ENCODE measurements at regions not wholly inside any gene's neighbourhood (a gene's known extent, or its start where the extent isn't known, plus 50 kb on each side); places are given as distances from the start of the nearest gene placed in this dataset.

DNA sequence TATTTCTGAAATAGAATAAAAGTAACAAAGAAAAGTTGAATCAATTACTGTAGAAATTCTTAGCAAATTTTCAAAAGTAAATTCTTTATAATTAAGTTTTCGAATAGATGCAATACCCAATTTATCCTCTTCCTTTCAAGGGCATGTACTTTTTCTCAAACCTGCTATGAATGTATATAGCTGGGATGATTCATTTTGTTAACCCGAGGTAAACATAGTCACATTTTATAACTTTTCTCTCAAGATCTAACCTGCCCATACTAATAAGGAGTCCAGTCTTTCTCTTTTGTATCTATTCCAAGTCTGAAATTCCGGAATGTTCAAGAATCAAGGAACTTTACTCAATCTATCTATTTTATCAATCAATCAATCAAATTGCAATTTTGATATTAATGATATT is 1072.9 kb downstream of the REEP3 start:
- 82 to 83% methylated on average over 3 of the region's 3 CpGs for WGBS, 2 donors
- no peak overlapping the region for H3K4me3 ChIP-seq (ENCODE audit: low read length in 2 of 2)
- intact Hi-C loops (cut with DNase I) = no loop called here
- H3K4me1 ChIP-seq (ENCODE audit: control insufficient read depth in 1 of 2, insufficient read depth in 2 of 2, low read length in 2 of 2) = no peaks in the 10 kb centered on the region
- H3K36me3 ChIP-seq (ENCODE audit: control insufficient read depth in 1 of 2, insufficient read depth in 2 of 2, low read length in 1 of 2) = no peaks in the 10 kb centered on the region
- H3K9me3 ChIP-seq (ENCODE audit: control insufficient read depth, low read length) = no peaks in the 10 kb centered on the region
- H3K27me3 ChIP-seq (ENCODE audit: control insufficient read depth in 1 of 2, insufficient read depth in 2 of 2, low read length in 1 of 2) = no peaks in the 10 kb centered on the region
- ATAC-seq (ENCODE audit: low FRiP score) (no peak), DNase-seq (no peak)
- no peak overlapping the region for H3K27ac ChIP-seq (ENCODE audit: low read depth in 1 of 2, low read length in 2 of 2)

DNA sequence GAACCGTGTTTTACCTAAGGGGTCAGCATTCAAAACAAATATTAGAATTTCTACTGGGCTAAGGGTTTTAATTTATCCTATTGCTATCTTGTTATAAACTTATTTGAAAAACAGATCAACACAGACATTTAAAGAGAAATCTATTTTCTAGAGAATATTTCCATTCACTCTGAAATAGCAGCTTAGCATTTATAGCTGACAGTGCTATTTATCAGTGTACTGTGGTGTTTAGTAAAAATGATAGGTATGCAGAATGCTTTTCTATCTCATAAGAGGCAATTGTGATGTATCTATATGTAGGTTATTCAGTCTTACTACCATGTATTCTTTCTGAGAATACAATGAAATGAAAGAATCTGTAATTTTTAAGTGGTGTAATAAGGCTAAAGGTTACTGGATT is 1077.4 kb downstream of the REEP3 start:
- no peaks in the 10 kb centered on the region for H3K36me3 ChIP-seq (ENCODE audit: control insufficient read depth in 1 of 2, insufficient read depth in 2 of 2, low read length in 1 of 2)
- no peak for DNase-seq
- no peak for ATAC-seq (ENCODE audit: low FRiP score)
- no peaks in the 10 kb centered on the region for H3K27me3 ChIP-seq (ENCODE audit: control insufficient read depth in 1 of 2, insufficient read depth in 2 of 2, low read length in 1 of 2)
- no peaks in the 10 kb centered on the region for H3K4me1 ChIP-seq (ENCODE audit: control insufficient read depth in 1 of 2, insufficient read depth in 2 of 2, low read length in 2 of 2)
- H3K9me3 ChIP-seq (ENCODE audit: control insufficient read depth, low read length) = no peaks in the 10 kb centered on the region
- WGBS, 2 donors = 76 to 86% methylated on average over 1 of the region's 1 CpG
- no peak overlapping the region for H3K4me3 ChIP-seq (ENCODE audit: low read length in 2 of 2)
- H3K27ac ChIP-seq (ENCODE audit: low read depth in 1 of 2, low read length in 2 of 2) = no peak overlapping the region
- intact Hi-C loops (cut with DNase I) = no loop called here

DNA sequence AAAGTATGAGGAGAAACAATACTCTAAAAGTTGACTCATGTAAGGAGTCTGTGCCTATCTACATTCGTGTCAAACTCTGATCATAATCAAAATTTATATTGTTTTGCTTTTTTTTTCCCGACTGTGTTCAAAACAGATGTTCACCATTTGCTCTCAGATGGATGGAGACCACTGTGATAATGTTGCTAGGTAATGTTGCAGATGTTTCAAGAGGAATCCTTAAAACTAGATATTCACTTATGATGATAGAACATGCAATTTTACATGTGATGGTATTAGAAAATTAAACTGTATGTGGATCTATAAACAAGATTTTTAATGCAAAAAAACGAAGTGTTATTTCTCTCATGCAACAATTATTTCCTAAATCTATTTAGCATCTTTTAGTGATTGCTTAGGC is 1080.1 kb downstream of the REEP3 start:
- no peaks in the 10 kb centered on the region for H3K27me3 ChIP-seq (ENCODE audit: control insufficient read depth in 1 of 2, insufficient read depth in 2 of 2, low read length in 1 of 2)
- no peaks in the 10 kb centered on the region for H3K9me3 ChIP-seq (ENCODE audit: control insufficient read depth, low read length)
- no peak for DNase-seq
- H3K36me3 ChIP-seq (ENCODE audit: control insufficient read depth in 1 of 2, insufficient read depth in 2 of 2, low read length in 1 of 2) = no peaks in the 10 kb centered on the region
- 48 to 50% methylated on average over 3 of the region's 3 CpGs for WGBS, 2 donors
- no peak overlapping the region for H3K27ac ChIP-seq (ENCODE audit: low read depth in 1 of 2, low read length in 2 of 2)
- H3K4me3 ChIP-seq (ENCODE audit: low read length in 2 of 2) = no peak overlapping the region
- H3K4me1 ChIP-seq (ENCODE audit: control insufficient read depth in 1 of 2, insufficient read depth in 2 of 2, low read length in 2 of 2) = no peaks in the 10 kb centered on the region
- intact Hi-C loops (cut with DNase I) = no loop called here
- ATAC-seq (ENCODE audit: low FRiP score) = no peak

DNA sequence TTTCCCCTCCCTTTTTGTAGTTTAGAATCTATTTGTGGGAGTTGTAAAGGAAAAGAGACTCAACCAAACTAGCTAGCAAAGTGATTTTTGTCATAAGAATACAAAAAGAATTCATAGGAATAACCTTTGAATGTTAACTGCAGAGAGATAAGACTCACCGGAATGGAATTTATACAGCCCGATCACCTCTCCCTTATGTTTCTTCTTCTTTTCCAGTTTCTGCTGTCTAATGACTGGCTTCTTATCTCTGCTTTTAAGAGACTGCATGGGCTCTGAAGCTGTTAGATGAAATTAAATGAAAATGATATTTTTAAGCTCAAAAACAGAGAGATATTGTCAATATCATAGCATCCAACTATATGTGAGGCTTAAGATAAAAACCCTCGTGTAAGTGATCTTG is 1095.9 kb downstream of the REEP3 start:
- Histone ChIP-seq H3K4me1 (ENCODE audit: control insufficient read depth in 1 of 2, insufficient read depth in 2 of 2, low read length in 2 of 2) (no peaks in the 10 kb centered on the region), H3K9me3 (ENCODE audit: control insufficient read depth, low read length) (no peaks in the 10 kb centered on the region), H3K27me3 (ENCODE audit: control insufficient read depth in 1 of 2, insufficient read depth in 2 of 2, low read length in 1 of 2) (no peaks in the 10 kb centered on the region), H3K27ac (ENCODE audit: low read depth in 1 of 2, low read length in 2 of 2) (no peak overlapping the region), H3K36me3 (ENCODE audit: control insufficient read depth in 1 of 2, insufficient read depth in 2 of 2, low read length in 1 of 2) (no peaks in the 10 kb centered on the region), H3K4me3 (ENCODE audit: low read length in 2 of 2) (no peak overlapping the region)
- intact Hi-C loops (cut with DNase I) = no loop called here
- WGBS, 2 donors = 40 to 41% methylated on average over 3 of the region's 3 CpGs
- ATAC-seq (ENCODE audit: low FRiP score) (no peak), DNase-seq (no peak)

DNA sequence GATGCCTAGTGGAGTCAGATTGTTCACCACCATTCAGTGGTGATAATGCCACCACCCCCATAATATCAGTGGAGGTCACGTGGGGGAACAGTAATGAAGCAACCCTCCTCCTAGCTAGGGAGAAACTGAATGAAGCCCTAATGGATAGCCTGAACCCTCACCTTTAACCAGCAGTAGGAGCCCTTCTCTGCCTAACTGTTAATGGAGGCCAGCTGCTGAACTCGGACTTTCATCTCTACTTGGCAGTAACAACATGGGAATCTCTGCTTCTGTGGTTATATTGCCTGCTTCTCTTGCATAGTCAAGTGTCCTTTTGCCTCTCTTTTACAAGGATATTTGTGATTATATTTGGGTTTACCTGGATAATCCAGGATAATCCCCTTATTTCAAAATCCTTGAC is 1097.9 kb downstream of the REEP3 start:
- WGBS, 2 donors = 61 to 65% methylated on average over 2 of the region's 2 CpGs
- ATAC-seq (ENCODE audit: low FRiP score) (no peak), DNase-seq (no peak)
- no peaks in the 10 kb centered on the region for H3K36me3 ChIP-seq (ENCODE audit: control insufficient read depth in 1 of 2, insufficient read depth in 2 of 2, low read length in 1 of 2)
- no peak overlapping the region for H3K4me3 ChIP-seq (ENCODE audit: low read length in 2 of 2)
- H3K27ac ChIP-seq (ENCODE audit: low read depth in 1 of 2, low read length in 2 of 2) = no peak overlapping the region
- intact Hi-C loops (cut with DNase I) = no loop called here
- H3K9me3 ChIP-seq (ENCODE audit: control insufficient read depth, low read length) = no peaks in the 10 kb centered on the region
- H3K4me1 ChIP-seq (ENCODE audit: control insufficient read depth in 1 of 2, insufficient read depth in 2 of 2, low read length in 2 of 2) = no peaks in the 10 kb centered on the region
- no peaks in the 10 kb centered on the region for H3K27me3 ChIP-seq (ENCODE audit: control insufficient read depth in 1 of 2, insufficient read depth in 2 of 2, low read length in 1 of 2)

DNA sequence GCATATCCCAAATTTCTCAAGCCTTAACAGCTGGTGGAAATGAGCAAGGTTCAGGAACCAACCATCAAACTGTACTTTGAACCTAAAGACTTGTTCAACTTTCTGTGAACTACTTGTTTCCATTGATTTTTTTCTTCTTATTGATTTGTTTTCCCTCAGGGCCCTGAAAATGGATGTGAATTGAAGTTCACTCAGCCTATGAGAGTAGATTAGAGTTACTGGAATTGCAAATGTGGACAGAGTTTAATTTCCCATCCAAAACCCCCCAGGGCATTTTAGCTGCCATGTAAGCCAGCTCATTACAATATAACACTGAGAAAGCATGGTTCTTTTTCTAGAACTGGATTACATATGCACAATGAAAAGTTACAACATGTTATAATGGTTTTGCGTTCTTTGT is 1105.7 kb downstream of the REEP3 start:
- no peaks in the 10 kb centered on the region for H3K4me1 ChIP-seq (ENCODE audit: control insufficient read depth in 1 of 2, insufficient read depth in 2 of 2, low read length in 2 of 2)
- DNase-seq = no peak
- no peaks in the 10 kb centered on the region for H3K36me3 ChIP-seq (ENCODE audit: control insufficient read depth in 1 of 2, insufficient read depth in 2 of 2, low read length in 1 of 2)
- H3K4me3 ChIP-seq (ENCODE audit: low read length in 2 of 2) = no peak overlapping the region
- WGBS, 2 donors = 85 to 95% methylated on average over 1 of the region's 1 CpG
- no peak overlapping the region for H3K27ac ChIP-seq (ENCODE audit: low read depth in 1 of 2, low read length in 2 of 2)
- H3K27me3 ChIP-seq (ENCODE audit: control insufficient read depth in 1 of 2, insufficient read depth in 2 of 2, low read length in 1 of 2) = no peaks in the 10 kb centered on the region
- ATAC-seq (ENCODE audit: low FRiP score) = no peak
- no peaks in the 10 kb centered on the region for H3K9me3 ChIP-seq (ENCODE audit: control insufficient read depth, low read length)
- intact Hi-C loops (cut with DNase I) = no loop called here

DNA sequence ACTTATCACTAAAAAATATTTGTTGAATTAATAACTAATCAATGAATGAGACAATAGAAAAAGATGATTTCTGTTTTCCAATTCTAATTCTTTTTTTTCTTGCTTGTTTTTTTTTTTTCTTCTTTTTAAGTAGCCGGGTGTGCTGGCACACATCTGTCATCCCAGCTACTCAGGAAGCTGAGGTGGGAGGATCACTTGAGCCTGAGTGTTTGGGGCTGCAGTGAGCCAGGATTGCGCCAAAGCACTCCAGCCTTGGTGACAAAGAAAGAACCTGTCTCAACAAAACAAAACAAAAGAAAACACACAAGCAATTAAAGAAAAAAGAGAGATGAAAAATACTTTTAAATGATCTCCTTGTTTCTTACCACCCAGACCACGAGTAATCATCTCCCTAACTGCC is 1109.3 kb downstream of the REEP3 start:
- intact Hi-C loops (cut with DNase I) = no loop called here
- 58 to 60% methylated on average over 3 of the region's 3 CpGs for WGBS, 2 donors

DNA sequence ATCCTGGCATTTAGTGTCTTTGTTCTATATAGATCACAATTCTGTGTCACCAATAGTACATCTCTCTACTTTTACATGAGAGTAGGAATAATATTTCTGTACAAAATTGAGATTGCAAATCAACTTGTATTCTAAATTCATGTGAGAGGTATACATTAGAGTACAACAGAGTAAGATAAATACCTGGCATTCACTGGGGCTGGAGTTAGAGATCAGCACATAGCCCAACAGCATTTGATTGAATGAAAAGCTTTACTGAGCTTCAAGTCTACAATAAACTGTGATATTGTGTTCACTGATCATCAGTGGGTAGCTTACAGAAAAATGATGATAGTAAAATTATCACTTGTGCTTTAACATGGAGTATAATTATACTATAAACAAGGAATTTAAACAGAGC is 1114.7 kb downstream of the REEP3 start:
- H3K27ac ChIP-seq (ENCODE audit: low read depth in 1 of 2, low read length in 2 of 2) = no peak overlapping the region
- H3K27me3 ChIP-seq (ENCODE audit: control insufficient read depth in 1 of 2, insufficient read depth in 2 of 2, low read length in 1 of 2) = no peaks in the 10 kb centered on the region
- no peaks in the 10 kb centered on the region for H3K9me3 ChIP-seq (ENCODE audit: control insufficient read depth, low read length)
- H3K36me3 ChIP-seq (ENCODE audit: control insufficient read depth in 1 of 2, insufficient read depth in 2 of 2, low read length in 1 of 2) = no peaks in the 10 kb centered on the region
- no peaks in the 10 kb centered on the region for H3K4me1 ChIP-seq (ENCODE audit: control insufficient read depth in 1 of 2, insufficient read depth in 2 of 2, low read length in 2 of 2)
- ATAC-seq (ENCODE audit: low FRiP score) = no peak
- H3K4me3 ChIP-seq (ENCODE audit: low read length in 2 of 2) = no peak overlapping the region
- no peak for DNase-seq
- intact Hi-C loops (cut with DNase I) = no loop called here

More for the DNA sequence above, 1109.3 kb downstream of the REEP3 start:
- H3K36me3 ChIP-seq (ENCODE audit: control insufficient read depth in 1 of 2, insufficient read depth in 2 of 2, low read length in 1 of 2) = no peaks in the 10 kb centered on the region
- no peaks in the 10 kb centered on the region for H3K9me3 ChIP-seq (ENCODE audit: control insufficient read depth, low read length)
- no peak for DNase-seq
- no peaks in the 10 kb centered on the region for H3K27me3 ChIP-seq (ENCODE audit: control insufficient read depth in 1 of 2, insufficient read depth in 2 of 2, low read length in 1 of 2)
- no peak for ATAC-seq (ENCODE audit: low FRiP score)
- H3K4me3 ChIP-seq (ENCODE audit: low read length in 2 of 2) = no peak overlapping the region
- H3K4me1 ChIP-seq (ENCODE audit: control insufficient read depth in 1 of 2, insufficient read depth in 2 of 2, low read length in 2 of 2) = no peaks in the 10 kb centered on the region
- H3K27ac ChIP-seq (ENCODE audit: low read depth in 1 of 2, low read length in 2 of 2) = no peak overlapping the region

DNA sequence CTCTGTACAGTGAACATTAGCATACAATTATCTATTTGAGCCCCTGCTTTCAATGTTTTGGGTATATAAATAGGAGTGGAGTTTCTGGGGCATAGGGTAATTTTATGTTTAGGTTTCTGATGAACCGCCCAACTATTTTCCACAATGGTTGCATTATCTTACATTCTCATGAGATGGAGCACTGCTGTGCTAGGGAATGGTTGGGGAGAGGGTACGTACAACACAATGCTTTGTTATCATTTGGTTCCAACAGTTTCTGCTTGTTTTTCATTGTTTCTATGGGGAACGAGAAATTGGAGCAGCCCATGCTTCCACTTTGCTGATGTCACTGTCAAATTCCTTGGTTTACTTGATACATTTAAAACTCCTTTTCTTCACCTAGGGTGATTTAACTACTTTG is 1115.3 kb downstream of the REEP3 start:
- WGBS, 2 donors = 47 to 51% methylated on average over 3 of the region's 3 CpGs
- Histone ChIP-seq H3K4me3 (ENCODE audit: low read length in 2 of 2) (no peak overlapping the region), H3K9me3 (ENCODE audit: control insufficient read depth, low read length) (no peaks in the 10 kb centered on the region), H3K4me1 (ENCODE audit: control insufficient read depth in 1 of 2, insufficient read depth in 2 of 2, low read length in 2 of 2) (no peaks in the 10 kb centered on the region), H3K27ac (ENCODE audit: low read depth in 1 of 2, low read length in 2 of 2) (no peak overlapping the region), H3K36me3 (ENCODE audit: control insufficient read depth in 1 of 2, insufficient read depth in 2 of 2, low read length in 1 of 2) (no peaks in the 10 kb centered on the region), H3K27me3 (ENCODE audit: control insufficient read depth in 1 of 2, insufficient read depth in 2 of 2, low read length in 1 of 2) (no peaks in the 10 kb centered on the region)
- intact Hi-C loops (cut with DNase I) = no loop called here
- DNase-seq = no peak
- ATAC-seq (ENCODE audit: low FRiP score) = no peak

Measured in aorta (tissue), 5 donors.